22Rv1 (cell line): ENCODE measurements at regions not wholly inside any gene's neighbourhood (a gene's known extent, or its start where the extent isn't known, plus 50 kb on each side); places are given as distances from the start of the nearest gene placed in this dataset.

Source experiments
- CTCF ChIP-seq: fragments of 450-650 bp; IDR thresholded peaks from 2 replicates; pipeline ENCODE4 v1.5.1; 2017; ENCODE audit warnings: mild to moderate bottlenecking
- ZFX ChIP-seq: fragments of 450-650 bp; IDR thresholded peaks from 2 replicates; pipeline ENCODE4 v1.6.1; 2017; ENCODE audit warnings: antibody characterized with exemption, borderline replicate concordance

- TF ChIP-seq CTCF (no peak), ZFX (no peak)
Measured at GRCh38 chr20:52552181-52552872, 360.7 kb upstream of the ZFP64 start.
